ENCODE measurements at regions not wholly inside any gene's neighbourhood (a gene's known extent, or its start where the extent isn't known, plus 50 kb on each side); places are given as distances from the start of the nearest gene placed in this dataset.

GRCh38 chr6:45739058-45739457 lies 276.6 kb downstream of the CLIC5 start:
- no peak for DNase-seq

- no peak for DNase-seq
Measured at GRCh38 chr6:45738057-45738455, 277.6 kb downstream of the CLIC5 start.

- DNase-seq: no peak
Measured at GRCh38 chr6:45737331-45738056, 278.2 kb downstream of the CLIC5 start.

- DNase-seq: no peak
Measured at GRCh38 chr6:45736134-45736533, 279.5 kb downstream of the CLIC5 start.

GRCh38 chr6:45732731-45733130 lies 282.9 kb downstream of the CLIC5 start:
- DNase-seq: no peak

GRCh38 chr6:45730232-45730631 lies 285.4 kb downstream of the CLIC5 start:
- DNase-seq: no peak

- DNase-seq: no peak
Measured at GRCh38 chr6:45728674-45729073, 287.0 kb downstream of the CLIC5 start.

- no peak for DNase-seq
Measured at GRCh38 chr6:45727819-45728449, 287.7 kb downstream of the CLIC5 start.

- DNase-seq: no peak
Measured at GRCh38 chr6:45727228-45727627, 288.4 kb downstream of the CLIC5 start.

GRCh38 chr6:45726444-45726843 lies 289.2 kb downstream of the CLIC5 start:
- DNase-seq: no peak

- DNase-seq: no peak
Measured at GRCh38 chr6:45724511-45724910, 291.1 kb downstream of the CLIC5 start.

GRCh38 chr6:45724027-45724426 lies 291.6 kb downstream of the CLIC5 start:
- DNase-seq: no peak

- no peak for DNase-seq
Measured at GRCh38 chr6:45722876-45723275, 292.8 kb downstream of the CLIC5 start.

GRCh38 chr6:45721665-45722064 lies 294.0 kb downstream of the CLIC5 start:
- no peak for DNase-seq

- no peak for DNase-seq
Measured at GRCh38 chr6:45718871-45719270, 296.8 kb downstream of the CLIC5 start.

- DNase-seq: no peak
Measured at GRCh38 chr6:45718131-45718530, 297.5 kb downstream of the CLIC5 start.

- no peak for DNase-seq
Measured at GRCh38 chr6:45717715-45718114, 297.9 kb downstream of the CLIC5 start.

GRCh38 chr6:45717027-45717426 lies 298.6 kb downstream of the CLIC5 start:
- no peak for DNase-seq

- DNase-seq: no peak
Measured at GRCh38 chr6:45715508-45715803, 300.2 kb downstream of the CLIC5 start.

- peak; percentile 55 for DNase-seq
Measured at GRCh38 chr6:45714741-45715507, 300.7 kb downstream of the CLIC5 start.

GRCh38 chr6:45714006-45714730 lies 301.5 kb downstream of the CLIC5 start:
- DNase-seq: no peak

Data from COR-L47 (cell line).